H1 (cell line): ENCODE measurements at regions not wholly inside any gene's neighbourhood (a gene's known extent, or its start where the extent isn't known, plus 50 kb on each side); places are given as distances from the start of the nearest gene placed in this dataset.

Experiments
- CTCF ChIA-PET: fragments of 300-600 bp; sonication (Branson Sonifier 250); formaldehyde crosslinking; loops from one replicate; lab custom pipeline; 2021; ENCODE audit not compliant: partially characterized antibody; lab: Charles Lee
- POLR2A ChIA-PET: fragments of 300-600 bp; sonication (Branson Sonifier 250); formaldehyde crosslinking; loops from one replicate; lab custom pipeline; 2021; ENCODE audit warnings: inconsistent platforms; ENCODE audit not compliant: partially characterized antibody; lab: Charles Lee
- DNase-seq, 2 experiments: peaks; one replicate each; pipeline versions ENCODE4 v3.0.0 to v3.0.0-alpha.2; 2010 to 2022; ENCODE audit warnings: low spot score in 2 of 2, low read depth in 1 of 2, mixed read lengths in 1 of 2
- FAIRE-seq: peaks from 2 replicates; lab custom pipeline; 2011; peaks lifted over from hg19 to GRCh38; lab: Jason Lieb, UNC
- H2AFZ ChIP-seq: 2 replicates; pipeline ENCODE4 v1.8.1; 2012; ENCODE audit warnings: low read length, inconsistent platforms
- H2AK5ac ChIP-seq: 2 replicates; pipeline ENCODE4 v1.6.1; 2013; ENCODE audit warnings: low read depth, low read length
- H2BK120ac ChIP-seq: replicated peaks from 2 replicates; pipeline ENCODE3; 2013; ENCODE audit warnings: low read depth, low read length, inconsistent platforms
- H2BK12ac ChIP-seq: 2 replicates; pipeline ENCODE4 v1.6.1; 2013; ENCODE audit warnings: low read depth, low read length
- H2BK15ac ChIP-seq: 2 replicates; pipeline ENCODE4 v1.6.1; 2013; ENCODE audit warnings: low read length
- H2BK20ac ChIP-seq: 2 replicates; pipeline ENCODE4 v1.6.1; 2013; ENCODE audit warnings: low read length
- H2BK5ac ChIP-seq: 2 replicates; pipeline ENCODE4 v1.6.1; 2013; ENCODE audit warnings: low read depth, low read length
- H3K14ac ChIP-seq: 2 replicates; pipeline ENCODE4 v1.6.1; 2013; ENCODE audit warnings: inconsistent platforms; ENCODE audit not compliant: insufficient read length
- H3K18ac ChIP-seq: 2 replicates; pipeline ENCODE4 v1.6.1; 2013; ENCODE audit warnings: low read length; ENCODE audit errors: extremely low read depth
- H3K23ac ChIP-seq: 2 replicates; pipeline ENCODE4 v1.6.1; 2013; ENCODE audit warnings: inconsistent platforms; ENCODE audit not compliant: insufficient read length
- H3K23me2 ChIP-seq: 2 replicates; pipeline ENCODE4 v1.6.1; 2013; ENCODE audit warnings: low read depth, low read length
- H3K27ac ChIP-seq: 2 replicates; pipeline ENCODE4 v1.6.1; 2011; ENCODE audit warnings: low read depth, low read length, inconsistent platforms
- H3K27me3 ChIP-seq, 4 experiments: replicated peaks in 1 of 4; 1 replicate in 1 of 4; 2 replicates in 3 of 4; pipeline versions ENCODE4 v1.6.1 to v1.8.1; 2011 to 2013; ENCODE audit warnings: low read length in 3 of 4, mild to moderate bottlenecking in 3 of 4, inconsistent platforms in 2 of 4, mixed read lengths in 2 of 4, moderate library complexity in 1 of 4; ENCODE audit not compliant: control insufficient read depth in 3 of 4, insufficient read depth in 3 of 4; ENCODE audit errors: extremely low read depth in 1 of 4
- H3K36me3 ChIP-seq, 4 experiments: 2 replicates each; pipeline versions ENCODE4 v1.6.1 to v1.8.1; 2011 to 2013; ENCODE audit warnings: mild to moderate bottlenecking in 4 of 4, low read length in 3 of 4, moderate library complexity in 2 of 4, control low read depth in 1 of 4, inconsistent platforms in 1 of 4; ENCODE audit not compliant: insufficient read depth in 4 of 4, control insufficient read depth in 2 of 4
- H3K4ac ChIP-seq: replicated peaks from 2 replicates; pipeline ENCODE3; 2013; ENCODE audit warnings: low read length, low read depth, mixed read lengths, inconsistent platforms; ENCODE audit not compliant: insufficient read length
- H3K4me1 ChIP-seq, 4 experiments: replicated peaks in 1 of 4; 1 replicate in 1 of 4; 2 replicates in 3 of 4; pipeline versions ENCODE4 v1.6.1 to v1.8.1; 2011 to 2013; ENCODE audit warnings: low read length in 3 of 4, inconsistent platforms in 2 of 4, mixed read lengths in 1 of 4; ENCODE audit not compliant: insufficient read depth in 4 of 4, control insufficient read depth in 3 of 4
- H3K4me2 ChIP-seq, 2 experiments: 2 replicates each; pipeline versions ENCODE4 v1.6.1 to v1.8.1; 2011 to 2013; ENCODE audit warnings: low read depth in 2 of 2, low read length in 2 of 2, control low read depth in 1 of 2, inconsistent platforms in 1 of 2, mild to moderate bottlenecking in 1 of 2; ENCODE audit not compliant: insufficient read depth in 1 of 2
- H3K4me3 ChIP-seq, 4 experiments: fragments of 200-600, 300-600 bp in 1 of 4; sonication (generic), shearing (Covaris generic), sonication (Bioruptor Twin) in 1 of 4; 2 replicates each; pipeline versions ENCODE4 v1.5.1 to v1.8.1; 2011 to 2016; ENCODE audit warnings: low read length in 4 of 4, low read depth in 3 of 4, control low read depth in 2 of 4, inconsistent platforms in 2 of 4, mild to moderate bottlenecking in 2 of 4, mixed read lengths in 1 of 4, moderate library complexity in 1 of 4; ENCODE audit not compliant: insufficient read depth in 2 of 4; ENCODE audit errors: extremely low read depth in 1 of 4
- H3K56ac ChIP-seq: replicated peaks from 2 replicates; pipeline ENCODE3; 2013; ENCODE audit warnings: low read depth, mild to moderate bottlenecking, mixed read lengths, low read length, inconsistent platforms; ENCODE audit not compliant: insufficient read length
- H3K79me1 ChIP-seq: 2 replicates; pipeline ENCODE4 v1.6.1; 2013; ENCODE audit warnings: low read depth, low read length, control low read depth
- H3K79me2 ChIP-seq, 2 experiments: 2 replicates each; pipeline versions ENCODE4 v1.6.1 to v1.8.1; 2012 to 2013; ENCODE audit warnings: low read length in 2 of 2, mild to moderate bottlenecking in 2 of 2, inconsistent platforms in 1 of 2; ENCODE audit not compliant: insufficient read depth in 2 of 2, control insufficient read depth in 1 of 2
- H3K9ac ChIP-seq, 4 experiments: replicated peaks in 1 of 4; 1 replicate in 1 of 4; 2 replicates in 3 of 4; pipeline versions ENCODE4 v1.6.1 to v1.8.1; 2011 to 2013; ENCODE audit warnings: low read depth in 3 of 4, low read length in 3 of 4, control low read depth in 2 of 4, mild to moderate bottlenecking in 2 of 4, moderate library complexity in 2 of 4, inconsistent platforms in 1 of 4; ENCODE audit errors: extremely low read depth in 1 of 4
- H3K9me3 ChIP-seq, 2 experiments: 2 replicates each; pipeline versions ENCODE4 v1.6.1 to v1.8.1; 2012 to 2013; ENCODE audit warnings: mild to moderate bottlenecking in 2 of 2, moderate library complexity in 2 of 2, control low read depth in 1 of 2, inconsistent platforms in 1 of 2, low read depth in 1 of 2, low read length in 1 of 2, mixed read lengths in 1 of 2; ENCODE audit not compliant: insufficient read depth in 2 of 2
- H4K20me1 ChIP-seq, 2 experiments: replicated peaks in 1 of 2; 2 replicates each; pipeline versions ENCODE3 to v1.8.1; 2011 to 2013; ENCODE audit warnings: inconsistent platforms in 2 of 2, low read length in 2 of 2, mild to moderate bottlenecking in 1 of 2; ENCODE audit not compliant: insufficient read depth in 2 of 2, control insufficient read depth in 1 of 2
- H4K5ac ChIP-seq: 2 replicates; pipeline ENCODE4 v1.6.1; 2013; ENCODE audit warnings: low read length, low read depth, mixed read lengths, inconsistent platforms; ENCODE audit not compliant: insufficient read length
- H4K8ac ChIP-seq: 2 replicates; pipeline ENCODE4 v1.8.0; 2013; ENCODE audit warnings: mild to moderate bottlenecking, moderate library complexity, low read length, inconsistent platforms; ENCODE audit not compliant: insufficient read depth; ENCODE audit errors: extremely low read depth
- H4K91ac ChIP-seq: replicated peaks from 2 replicates; pipeline ENCODE3; 2013; ENCODE audit warnings: low read length, mixed read lengths, inconsistent platforms; ENCODE audit not compliant: insufficient read length
- KDM4A ChIP-seq: IDR thresholded peaks from one replicate; pipeline ENCODE4 v1.7.1; 2012; ENCODE audit warnings: low read depth, mild to moderate bottlenecking, moderate library complexity, low read length, inconsistent platforms; ENCODE audit not compliant: severe bottlenecking
- WGBS, 2 experiments: shearing (Covaris generic) in 1 of 2; methylation state at CpG; one replicate each; pipeline versions ENCODE4 v1.1.6 to v1.1.7; 2013 to 2015; ENCODE audit warnings: low lambda C conversion rate in 2 of 2, mixed read lengths in 2 of 2, inconsistent platforms in 1 of 2, low coverage in 1 of 2, missing lambda C conversion rate in 1 of 2; ENCODE audit not compliant: insufficient replicate concordance in 2 of 2, insufficient coverage in 1 of 2, insufficient read length in 1 of 2; ENCODE audit errors: extremely low coverage in 1 of 2, missing lambda C conversion rate in 1 of 2; 5-methylcytosine and 5-hydroxymethylcytosine counted together
- TF ChIP-seq, protein P1 (sequence below): IDR thresholded peaks from 2 replicates; pipeline ENCODE4 v1.6.1; 2011; ENCODE audit warnings: low read length, improper control_type of control experiment

- Histone ChIP-seq H3K79me1 (no peaks in the 10 kb centered on the region), H2BK15ac (no peak overlapping the region), H2AK5ac (no peak overlapping the region), H3K4me1 (peaks cover 0 to 3% (median 1%) of the 10 kb centered on the region in 4 experiments; a peak in 2 of 7 replicates), H2BK120ac (no peak overlapping the region), H3K56ac (no peak overlapping the region), H3K27me3 (no peaks in the 10 kb centered on the region; a peak in 2 of 7 replicates), H3K4me3 (no peak overlapping the region), H2AFZ (no peak overlapping the region), H2BK12ac (no peak overlapping the region), H4K5ac (no peak overlapping the region), H4K8ac (no peak overlapping the region), H3K27ac (no peak overlapping the region), H3K23ac (no peak overlapping the region), H4K91ac (no peak overlapping the region), H3K9me3 (no peaks in the 10 kb centered on the region), H3K14ac (no peak overlapping the region), H3K23me2 (no peaks in the 10 kb centered on the region), H4K20me1 (no peaks in the 10 kb centered on the region), H2BK20ac (no peak overlapping the region), H2BK5ac (no peak overlapping the region), H3K4ac (no peak overlapping the region), H3K79me2 (no peaks in the 10 kb centered on the region), H3K36me3 (no peaks in the 10 kb centered on the region), H3K18ac (no peak overlapping the region), H3K9ac (no peak overlapping the region), H3K4me2 (no peak overlapping the region)
- 86% methylated on average over 2 of the region's 2 CpGs; no CpG with 5 or more reads in 1 of the 2 experiments for WGBS, 2 experiments
- DNase-seq (no peak), FAIRE-seq (no peak)
- ChIA-PET CTCF (no interaction called here), POLR2A (no interaction called here)
- TF ChIP-seq KDM4A, result no peak
- TF ChIP-seq, protein P1, sequence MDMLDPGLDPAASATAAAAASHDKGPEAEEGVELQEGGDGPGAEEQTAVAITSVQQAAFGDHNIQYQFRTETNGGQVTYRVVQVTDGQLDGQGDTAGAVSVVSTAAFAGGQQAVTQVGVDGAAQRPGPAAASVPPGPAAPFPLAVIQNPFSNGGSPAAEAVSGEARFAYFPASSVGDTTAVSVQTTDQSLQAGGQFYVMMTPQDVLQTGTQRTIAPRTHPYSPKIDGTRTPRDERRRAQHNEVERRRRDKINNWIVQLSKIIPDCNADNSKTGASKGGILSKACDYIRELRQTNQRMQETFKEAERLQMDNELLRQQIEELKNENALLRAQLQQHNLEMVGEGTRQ, result 0 out of 2 replicates have a peak, but pooled peaks have one; percentile 26
- TF ChIP-seq, all 59 proteins: peak for 1
These were observed 387.6 kb downstream of the ZEB2 start for GRCh38 chr2:144132357-144132756.
